GM18517 (cell line): ENCODE measurements at regions not wholly inside any gene's neighbourhood (a gene's known extent, or its start where the extent isn't known, plus 50 kb on each side); places are given as distances from the start of the nearest gene placed in this dataset.

Experiments
- ATAC-seq: cut with Tn5 transposase; IDR thresholded peaks from one replicate; pipeline ENCODE4 v1.9.1; 2021; ENCODE audit warnings: mild to moderate bottlenecking, moderate library complexity; ENCODE audit not compliant: unreplicated experiment

DNA sequence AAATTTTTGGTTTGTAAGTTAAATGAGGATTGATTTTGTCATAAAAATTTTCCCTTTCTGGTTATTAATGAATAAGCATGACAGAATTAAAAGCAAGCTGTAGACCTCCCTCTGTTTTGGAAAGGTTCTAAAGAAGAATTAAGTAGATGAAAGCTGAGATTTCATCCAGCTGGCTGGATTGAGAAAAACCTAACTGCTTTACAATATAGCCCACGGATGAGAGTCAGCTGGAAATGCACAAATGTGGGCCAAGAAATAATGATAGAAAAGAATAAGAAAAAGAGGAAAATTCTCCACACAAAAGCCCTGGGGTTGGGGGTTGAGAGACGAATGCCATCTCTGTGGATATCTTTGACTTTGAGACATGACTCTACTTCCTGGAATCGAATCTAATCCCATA lies 631.6 kb downstream of the HDGFL1 start:
- no peak for ATAC-seq

DNA sequence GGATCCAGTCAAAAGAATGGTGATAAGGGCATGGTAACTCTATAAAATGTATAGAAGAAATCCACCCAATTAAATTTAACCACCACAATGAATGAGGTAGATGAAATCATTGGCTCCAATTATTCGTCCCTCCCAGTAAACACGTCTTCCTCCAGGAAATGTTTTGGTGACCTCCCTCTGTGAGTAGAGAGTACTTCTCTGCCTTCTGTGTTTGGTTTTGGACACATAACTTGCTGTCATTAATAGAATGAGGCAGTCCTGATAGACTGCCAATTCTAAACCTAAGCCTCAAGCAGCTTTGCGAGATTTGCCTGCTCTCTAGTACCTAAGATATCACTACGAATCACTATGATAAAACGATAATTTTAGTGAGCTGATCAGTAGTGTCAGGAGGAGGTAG lies 632.8 kb downstream of the HDGFL1 start:
- no peak for ATAC-seq

DNA sequence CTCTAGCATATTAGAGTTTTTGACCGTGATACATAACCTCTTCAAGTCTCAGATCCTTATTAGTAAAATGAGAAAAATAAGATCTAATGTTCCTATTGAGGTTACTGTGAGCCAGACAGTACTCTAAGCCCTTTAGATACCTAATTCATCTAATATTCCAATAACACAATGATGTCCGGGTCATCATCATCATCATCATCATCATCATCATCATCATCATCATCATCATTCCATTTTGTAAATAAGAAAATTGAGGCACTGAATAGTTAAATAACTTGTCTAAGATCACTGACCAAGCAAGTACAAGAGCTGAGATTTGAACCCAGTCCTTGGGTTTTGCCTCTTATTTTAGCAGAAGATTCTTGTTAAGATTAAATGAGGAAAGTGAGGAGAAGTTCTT lies 643.0 kb downstream of the HDGFL1 start:
- ATAC-seq, result no peak

DNA sequence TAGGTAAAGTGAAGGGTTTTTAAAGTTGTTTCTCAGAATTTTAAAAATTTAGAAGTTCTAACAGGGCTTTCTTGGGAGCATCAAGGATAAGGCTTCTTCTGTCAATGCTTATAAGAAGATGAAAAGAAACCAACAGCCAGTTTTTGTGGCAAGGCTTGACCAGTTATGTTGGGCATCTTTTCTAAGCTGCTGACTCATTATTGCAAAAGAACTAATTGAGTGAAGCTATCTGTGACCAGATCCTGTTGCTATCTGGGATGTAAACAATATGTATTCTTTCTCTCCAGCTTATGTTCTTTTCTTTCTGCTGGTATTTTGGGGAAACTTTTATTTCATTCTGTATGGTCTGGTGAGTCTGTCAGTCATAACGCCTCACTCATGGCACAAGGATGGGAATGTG lies 643.8 kb downstream of the HDGFL1 start:
- ATAC-seq, result no peak

DNA sequence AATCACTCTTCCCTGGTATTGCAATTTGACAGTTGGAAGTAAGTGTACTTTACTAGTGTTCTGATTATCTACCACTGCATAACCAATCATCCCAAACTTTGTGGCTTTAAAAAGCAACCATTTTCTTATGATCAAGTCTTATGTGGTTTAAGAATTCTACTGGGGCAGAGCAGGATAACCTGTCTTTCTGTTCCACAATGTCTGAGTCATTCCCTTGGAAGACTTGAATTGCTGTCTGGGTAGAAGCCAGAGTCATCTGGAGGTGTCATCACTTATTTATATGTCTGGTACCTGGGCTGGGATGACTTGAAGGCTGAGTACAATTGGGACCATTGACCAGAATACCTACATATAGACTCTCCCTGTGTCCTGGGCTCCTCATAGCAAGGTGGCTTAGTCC lies 644.3 kb downstream of the HDGFL1 start:
- ATAC-seq, result no peak

DNA sequence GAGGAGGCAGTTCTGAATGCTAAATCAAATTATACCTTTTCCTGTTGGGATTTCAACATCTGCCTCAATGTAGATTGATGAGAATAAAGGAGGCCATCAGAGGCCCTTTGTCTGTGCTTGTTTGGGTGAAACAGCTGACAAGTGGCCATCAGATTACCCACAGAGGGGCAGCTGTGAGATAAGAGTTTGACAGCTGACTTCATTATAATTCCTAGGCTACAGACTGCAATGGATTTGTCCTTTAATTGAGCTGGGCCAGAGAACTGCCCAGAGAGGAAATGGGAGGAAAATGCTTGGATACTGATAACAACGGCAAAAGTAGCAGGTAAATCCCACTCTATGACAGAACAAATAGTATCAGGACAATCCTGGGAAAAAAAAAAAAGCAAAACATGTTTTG lies 649.4 kb downstream of the HDGFL1 start:
- ATAC-seq, result no peak

DNA sequence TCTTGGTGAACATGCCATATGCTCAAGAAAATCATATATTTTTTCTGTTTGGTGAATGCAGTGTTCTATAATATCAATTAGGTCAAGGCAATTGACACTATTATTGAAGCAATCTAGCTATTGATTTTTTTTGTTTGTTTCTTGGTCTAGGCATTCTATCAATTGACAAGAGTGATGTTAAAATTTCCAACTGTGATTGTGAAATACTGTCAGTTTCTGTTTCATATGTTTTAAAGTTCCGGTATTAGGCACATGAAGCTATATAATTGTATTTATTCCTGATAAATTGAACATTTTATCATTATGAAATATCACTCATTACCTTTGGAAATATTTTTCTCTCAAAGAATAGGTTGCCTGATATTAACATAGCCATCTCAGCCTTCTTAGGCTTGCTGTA lies 653.4 kb downstream of the HDGFL1 start:
- ATAC-seq, result no peak

DNA sequence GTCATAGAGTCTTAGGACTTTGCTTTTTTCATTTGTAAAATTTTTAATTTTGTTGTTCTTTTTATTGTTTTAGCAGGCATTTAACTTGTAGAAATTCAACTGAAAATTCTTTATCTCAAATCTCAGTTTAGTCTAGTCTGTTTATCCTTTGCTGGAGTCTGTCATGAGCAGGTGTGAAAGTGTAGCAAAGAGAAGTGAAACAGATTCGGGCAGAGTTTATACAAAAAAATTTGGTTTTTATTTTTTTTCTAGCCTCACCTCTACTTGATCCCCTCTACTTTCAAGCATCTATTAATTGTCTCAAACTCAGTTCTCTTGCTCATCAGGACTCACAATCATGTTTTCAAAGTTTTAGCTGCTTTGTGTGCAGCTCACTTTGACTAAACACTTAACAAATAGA lies 655.2 kb downstream of the HDGFL1 start:
- no peak for ATAC-seq

DNA sequence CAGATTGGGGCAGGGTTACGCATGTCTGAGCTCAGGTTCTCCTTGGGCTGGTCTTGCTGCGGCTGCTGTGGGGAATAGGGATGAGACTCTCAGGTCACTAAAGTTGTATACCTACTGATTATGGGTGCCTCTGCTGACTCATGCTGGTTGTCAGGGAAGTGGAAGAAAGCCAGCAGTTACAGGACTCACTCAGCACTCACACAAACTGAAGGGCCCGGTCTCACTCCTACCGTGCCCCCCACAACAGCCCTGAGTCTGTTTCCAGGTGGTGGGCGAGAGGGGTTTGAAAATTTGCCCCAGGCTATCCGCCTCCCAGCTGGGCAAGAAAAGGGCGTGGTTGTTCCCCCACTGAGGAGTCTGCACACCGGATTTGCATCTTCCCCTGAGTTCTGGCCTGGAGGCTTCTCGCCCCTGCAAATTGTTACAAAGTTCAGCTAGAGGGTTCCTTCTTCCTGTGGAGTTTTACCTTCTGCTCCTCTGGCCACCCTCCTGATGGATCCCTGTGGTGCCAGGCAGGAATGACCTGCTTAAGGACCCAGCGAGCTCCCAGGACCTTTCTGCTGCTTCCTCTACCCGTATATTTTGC lies 659.2 kb downstream of the HDGFL1 start:
- ATAC-seq, result no peak

DNA sequence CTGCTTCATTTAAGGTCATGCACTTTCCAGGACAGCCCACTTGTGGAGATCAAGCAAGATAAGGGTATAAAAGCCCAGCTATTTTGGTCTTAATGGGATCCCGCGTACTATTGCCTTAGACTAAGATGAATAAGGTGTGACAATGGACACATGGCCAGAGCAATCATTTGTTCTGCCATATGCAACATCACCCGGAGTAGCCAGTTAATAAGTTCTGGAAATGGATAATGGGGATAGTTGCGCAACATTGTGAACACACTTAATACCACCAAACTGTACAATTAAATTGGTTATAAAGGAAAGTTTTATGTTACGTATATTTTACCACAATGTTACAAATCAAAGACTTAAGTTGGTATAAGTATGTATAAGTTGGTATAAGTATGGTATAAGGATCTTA lies 674.5 kb downstream of the HDGFL1 start:
- ATAC-seq, result no peak

DNA sequence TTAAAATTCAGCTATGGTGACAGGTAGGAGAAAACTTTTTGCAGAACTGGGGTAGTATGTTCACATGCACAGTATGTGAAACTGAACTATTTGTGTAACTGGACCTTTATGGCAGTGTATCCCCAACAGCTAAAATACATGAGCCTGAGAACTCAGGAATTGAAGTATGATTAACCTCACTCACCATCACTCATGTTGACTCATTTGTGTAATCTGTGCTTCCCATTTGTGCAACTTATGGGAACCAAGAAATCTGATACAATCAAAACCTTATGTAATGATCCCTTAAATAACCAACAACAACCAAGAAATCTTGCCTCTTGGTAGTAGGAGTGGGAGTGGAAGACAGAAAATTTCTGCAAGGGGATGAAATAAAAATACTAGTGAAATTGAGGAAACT lies 674.9 kb downstream of the HDGFL1 start:
- no peak for ATAC-seq

DNA sequence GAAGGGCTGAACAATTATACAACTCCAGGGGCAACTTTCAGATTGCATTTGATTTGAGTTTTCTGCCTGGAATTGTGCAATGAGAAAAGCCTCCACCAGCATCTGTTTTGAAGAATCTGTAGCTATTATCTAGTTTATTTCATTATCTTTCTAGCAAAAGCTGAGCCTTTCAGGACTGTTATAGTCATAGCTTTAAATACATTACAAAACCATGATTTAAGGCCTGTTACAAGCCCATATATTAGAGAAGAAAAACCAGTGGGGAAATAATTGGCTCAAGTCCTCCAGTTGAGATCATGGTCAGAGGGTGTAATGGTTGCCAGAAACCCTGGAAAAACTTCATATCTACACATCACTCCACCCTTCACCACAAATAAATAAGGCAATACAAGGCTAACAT lies 676.2 kb downstream of the HDGFL1 start:
- no peak for ATAC-seq

DNA sequence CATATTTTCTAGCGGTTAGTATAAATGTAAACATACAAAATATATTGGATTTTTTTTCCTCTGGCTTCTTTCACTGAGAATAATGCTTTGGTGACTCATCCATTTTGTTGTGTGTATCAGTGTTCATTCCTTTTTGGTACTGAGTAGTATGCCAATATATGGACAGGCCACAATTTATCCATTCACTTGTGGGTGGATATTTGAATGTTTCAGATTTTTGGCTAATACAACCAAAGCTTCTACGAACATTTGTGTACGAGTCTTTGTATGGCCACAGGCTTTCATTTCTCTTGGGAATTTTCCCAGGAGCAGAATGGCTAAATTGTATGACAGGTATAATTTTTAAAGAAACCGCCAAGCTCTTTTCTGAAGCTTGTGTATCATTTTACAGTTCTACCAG lies 677.5 kb downstream of the HDGFL1 start:
- ATAC-seq, result no peak

DNA sequence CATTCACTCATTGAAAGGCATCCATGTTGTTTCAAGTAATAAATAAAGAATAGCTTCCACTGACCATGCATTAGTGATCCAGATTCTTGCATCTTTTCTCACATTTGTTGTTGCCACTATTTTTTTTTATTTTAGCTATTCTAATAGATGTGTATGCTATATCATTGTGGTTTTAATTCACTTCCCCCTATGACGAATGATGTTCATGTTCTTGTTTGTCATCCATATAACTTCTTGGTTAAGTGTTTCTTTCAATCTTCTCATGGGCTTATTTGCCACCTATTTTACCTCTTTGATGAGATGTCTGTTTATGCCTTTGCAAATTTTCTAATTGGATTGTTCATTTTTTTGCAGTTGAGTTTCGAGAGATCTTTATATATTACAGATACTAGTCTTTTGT lies 681.2 kb downstream of the HDGFL1 start:
- no peak for ATAC-seq

DNA sequence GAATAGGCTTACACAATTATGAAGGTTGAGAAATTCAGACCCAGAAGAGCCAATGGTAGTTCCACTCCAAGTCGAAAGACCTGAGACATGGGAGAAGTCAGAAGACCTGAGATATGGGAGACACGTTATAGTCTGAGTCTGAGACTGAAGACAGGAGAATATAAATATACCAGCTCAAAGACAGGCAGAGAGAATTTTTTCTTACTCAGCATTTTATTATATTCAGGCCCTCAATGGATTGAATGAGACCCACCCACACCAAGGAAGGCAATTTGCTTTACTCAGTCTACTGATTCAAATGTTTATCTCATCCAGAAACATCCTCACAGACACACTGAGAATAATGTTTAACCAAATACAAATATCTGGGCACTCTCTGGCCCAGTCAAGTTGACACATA lies 693.5 kb downstream of the HDGFL1 start:
- ATAC-seq, result no peak

DNA sequence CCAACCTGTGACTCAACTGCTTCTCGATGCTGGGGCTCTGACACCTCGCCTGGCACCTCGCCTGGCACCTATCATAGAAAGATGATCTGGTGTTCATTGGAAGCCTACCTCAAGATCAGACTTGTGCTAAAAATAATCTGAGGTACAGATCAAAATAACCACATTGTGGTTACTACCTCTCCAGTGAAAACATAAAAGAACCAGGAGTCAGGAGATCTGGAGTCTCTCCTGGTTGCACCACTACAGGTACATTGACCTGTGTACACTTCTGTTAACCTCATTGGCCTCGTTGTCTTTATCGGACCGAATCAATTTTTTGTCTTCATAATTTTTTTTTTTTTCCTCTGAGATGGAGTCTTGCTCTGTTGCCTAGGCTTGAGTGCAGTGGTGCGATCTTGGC lies 695.9 kb downstream of the HDGFL1 start:
- no peak for ATAC-seq

DNA sequence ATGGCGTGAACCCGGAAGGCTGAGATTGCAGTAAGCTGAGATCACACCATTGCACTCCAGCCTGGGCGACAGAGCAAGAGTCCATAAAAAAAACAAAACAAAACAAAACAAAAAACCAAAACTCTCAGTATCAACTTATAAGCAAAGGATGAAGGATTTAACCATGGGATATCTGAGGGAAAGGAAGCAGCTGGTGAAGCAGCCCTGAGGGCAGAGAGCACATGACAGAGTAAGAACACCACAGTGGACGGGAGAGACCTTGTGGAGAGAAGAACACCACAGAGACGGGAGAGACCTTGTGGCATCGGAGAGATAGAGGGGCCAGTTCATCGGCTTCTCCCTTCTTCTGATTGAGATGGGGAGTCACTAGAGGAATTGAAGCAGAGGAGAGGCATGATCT lies 697.2 kb downstream of the HDGFL1 start:
- no peak for ATAC-seq

DNA sequence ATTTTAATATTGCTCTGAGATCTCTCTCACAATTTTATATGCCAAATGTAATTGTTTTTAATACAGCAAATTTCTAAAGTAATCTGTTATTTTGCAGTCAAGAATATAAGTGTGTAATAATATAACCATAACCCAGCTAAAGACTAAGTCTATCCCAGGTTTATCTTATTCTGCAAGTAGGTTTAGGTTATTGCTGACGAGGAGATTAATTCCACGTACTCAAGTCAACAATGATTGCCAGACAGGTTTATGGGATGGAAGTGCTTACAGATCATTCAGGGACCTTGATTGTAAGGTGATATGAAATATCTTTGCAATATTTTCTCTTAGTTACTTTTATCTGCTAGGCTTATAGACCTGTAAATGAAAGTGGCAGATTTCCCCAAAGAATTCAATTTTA lies 698.3 kb downstream of the HDGFL1 start:
- ATAC-seq, result no peak

DNA sequence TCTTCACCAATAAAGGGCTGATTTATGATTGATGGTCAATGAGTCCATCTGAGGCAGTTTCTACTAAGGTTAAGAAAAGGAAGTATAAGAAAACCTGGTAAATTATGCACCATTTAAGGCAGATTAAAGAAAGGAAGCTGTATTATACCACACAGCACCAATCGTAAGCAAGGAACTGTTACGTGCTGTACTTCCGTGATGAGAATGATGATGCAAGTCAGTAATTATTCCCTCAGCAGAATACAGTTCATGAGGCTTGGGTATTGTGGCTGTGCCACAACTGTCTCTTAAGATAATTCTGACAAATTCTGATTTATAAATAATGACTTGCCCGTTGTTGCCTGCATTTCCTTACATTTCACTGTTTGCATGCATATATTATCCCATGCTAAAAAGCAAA lies 699.0 kb downstream of the HDGFL1 start:
- ATAC-seq, result no peak

DNA sequence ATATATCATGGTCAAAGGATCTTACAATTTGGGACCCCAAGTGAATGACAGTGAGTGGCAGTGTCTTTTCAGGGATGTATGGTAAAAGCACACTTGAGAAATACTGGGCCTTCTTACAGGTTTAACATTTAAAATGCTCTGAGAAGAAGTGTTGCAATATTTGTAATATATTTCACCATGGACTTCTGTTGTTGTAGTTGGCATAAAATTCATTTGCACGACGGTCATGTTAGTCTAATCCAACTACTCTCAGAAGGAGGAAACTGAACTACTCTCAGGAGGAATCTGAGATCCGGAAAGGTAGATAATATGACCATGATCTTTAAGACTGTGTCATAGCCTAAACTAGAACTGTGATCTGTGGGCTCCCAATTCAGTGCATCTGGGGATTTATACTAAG lies 700.1 kb downstream of the HDGFL1 start:
- ATAC-seq, result no peak

DNA sequence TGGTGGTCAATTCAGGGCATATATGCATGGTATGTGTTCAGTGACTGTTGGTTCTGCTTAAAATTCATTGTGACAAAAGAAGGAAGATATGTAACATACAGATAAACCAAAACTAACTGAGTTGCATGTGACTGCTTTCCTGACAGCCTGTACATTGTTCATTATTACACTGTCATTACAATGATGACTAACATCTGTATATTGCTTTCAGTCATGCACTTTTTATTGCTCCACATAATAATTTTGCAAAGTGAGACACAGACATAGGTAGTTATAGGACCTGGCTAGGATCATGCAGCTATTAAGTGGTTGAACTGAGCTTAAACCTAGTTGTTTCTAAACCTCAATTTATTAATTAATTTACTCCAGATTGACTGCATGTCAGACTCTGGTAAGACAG lies 703.2 kb downstream of the HDGFL1 start:
- ATAC-seq, result no peak

DNA sequence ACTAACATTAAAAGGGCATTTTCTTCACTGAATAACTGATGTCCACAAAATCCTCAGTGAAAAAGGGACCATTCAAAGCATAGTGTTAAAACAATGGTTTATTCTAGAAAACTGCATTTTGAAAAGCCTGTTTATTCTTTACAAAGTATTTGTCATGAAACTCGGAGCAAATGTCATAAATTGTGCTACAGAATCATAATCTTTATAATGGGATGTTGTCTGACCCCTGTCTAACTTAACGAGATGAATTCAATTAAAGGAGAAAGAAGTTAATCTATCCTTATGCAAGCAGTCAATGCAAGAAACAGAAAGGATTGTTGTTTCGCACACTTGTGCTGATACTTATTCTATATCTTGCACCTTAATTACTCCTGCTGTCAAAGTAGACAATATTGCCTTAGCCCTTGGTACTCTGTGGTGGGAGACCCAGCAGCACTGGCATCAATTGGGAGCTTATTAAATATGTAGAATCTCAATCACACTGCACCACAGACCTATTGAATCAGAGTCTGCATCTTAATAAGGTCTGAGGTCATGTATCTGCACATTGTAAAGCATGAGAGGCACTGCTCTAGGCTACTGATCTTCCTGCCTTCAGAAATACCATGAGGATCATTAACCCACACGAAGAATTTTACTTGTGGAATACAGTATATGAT lies 708.3 kb downstream of the HDGFL1 start:
- no peak for ATAC-seq

DNA sequence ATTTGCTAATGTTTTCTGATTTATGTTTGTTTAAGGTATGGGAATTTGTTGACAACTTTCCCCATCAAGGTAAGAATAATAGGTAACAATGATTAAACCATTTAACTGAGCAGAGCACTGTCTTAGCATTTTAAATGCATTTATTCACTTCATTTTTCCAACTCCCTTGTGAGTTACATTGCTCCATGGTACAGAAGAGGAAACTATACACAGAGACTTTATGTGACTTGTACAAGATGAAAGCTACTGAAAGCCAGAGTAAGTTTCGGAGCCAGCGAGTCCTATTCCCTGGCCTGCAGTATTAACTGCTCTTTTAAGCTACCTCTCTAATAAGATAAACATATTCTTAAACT lies 708.8 kb downstream of the HDGFL1 start:
- ATAC-seq, result no peak
